ENCODE measurements at regions not wholly inside any gene's neighbourhood (a gene's known extent, or its start where the extent isn't known, plus 50 kb on each side); places are given as distances from the start of the nearest gene placed in this dataset.
"Not testable (repeated sequence)": the region's sequence is repeated elsewhere in the genome, so short reads cannot be mapped to it uniquely, and the experiment has no call there.

- not testable (repeated sequence) for ATAC-seq; H3K4me3 Mint-ChIP-seq; DNase-seq (ENCODE audit: low spot score in 2 of 2); H3K4me1 Mint-ChIP-seq; H3K27ac Mint-ChIP-seq; H3K9me3 Mint-ChIP-seq; H3K36me3 Mint-ChIP-seq
These were observed 846.4 kb downstream of the RPIA start for GRCh38 chr2:89537862-89538261.

DNA sequence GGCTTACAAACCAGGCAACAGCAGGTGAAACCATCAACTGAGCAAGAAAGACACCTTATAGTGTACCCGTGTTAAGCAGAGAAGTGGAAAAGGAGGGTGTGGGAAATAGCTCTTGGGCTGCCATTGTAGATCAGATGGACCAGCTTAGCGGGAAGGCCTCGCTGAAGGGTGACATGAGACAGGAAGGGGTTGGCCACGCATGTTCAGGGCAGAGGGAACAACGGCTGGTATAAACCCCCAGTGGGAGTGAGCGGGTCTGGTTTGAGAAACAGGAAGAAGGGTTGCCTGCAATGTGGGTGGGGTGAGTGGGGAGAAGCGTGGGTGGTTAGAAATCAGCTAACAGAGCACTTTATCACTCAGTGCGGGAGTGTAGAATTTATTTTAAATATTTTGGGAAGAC, 852.6 kb downstream of the RPIA start:
- H3K4me3 Mint-ChIP-seq; DNase-seq (ENCODE audit: low spot score in 2 of 2); H3K4me1 Mint-ChIP-seq; H3K36me3 Mint-ChIP-seq; H3K9me3 Mint-ChIP-seq; ATAC-seq; H3K27ac Mint-ChIP-seq: not testable (repeated sequence)

DNA sequence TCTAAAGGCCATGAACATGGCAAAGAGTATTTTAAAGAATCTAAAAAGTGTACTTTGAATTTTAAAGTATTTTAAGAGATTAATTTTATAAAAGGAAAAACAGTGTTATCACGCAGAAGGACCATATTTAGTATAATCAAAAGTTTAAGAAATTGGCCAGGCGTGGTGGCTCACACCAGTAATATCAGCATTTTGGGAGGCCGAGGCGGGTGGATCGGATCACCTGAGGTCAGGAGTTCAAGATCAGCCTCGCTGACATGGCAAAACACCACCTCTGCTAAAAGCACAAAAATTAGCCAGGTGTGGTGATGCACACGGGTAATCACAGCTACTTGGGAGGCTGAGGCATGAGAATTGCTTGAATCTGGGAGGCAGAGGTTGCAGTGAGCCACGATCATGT, 887.7 kb downstream of the RPIA start:
- H3K4me3 Mint-ChIP-seq; H3K27ac Mint-ChIP-seq; H3K4me1 Mint-ChIP-seq; H3K9me3 Mint-ChIP-seq; ATAC-seq; DNase-seq (ENCODE audit: low spot score in 2 of 2); H3K36me3 Mint-ChIP-seq: not testable (repeated sequence)

DNA sequence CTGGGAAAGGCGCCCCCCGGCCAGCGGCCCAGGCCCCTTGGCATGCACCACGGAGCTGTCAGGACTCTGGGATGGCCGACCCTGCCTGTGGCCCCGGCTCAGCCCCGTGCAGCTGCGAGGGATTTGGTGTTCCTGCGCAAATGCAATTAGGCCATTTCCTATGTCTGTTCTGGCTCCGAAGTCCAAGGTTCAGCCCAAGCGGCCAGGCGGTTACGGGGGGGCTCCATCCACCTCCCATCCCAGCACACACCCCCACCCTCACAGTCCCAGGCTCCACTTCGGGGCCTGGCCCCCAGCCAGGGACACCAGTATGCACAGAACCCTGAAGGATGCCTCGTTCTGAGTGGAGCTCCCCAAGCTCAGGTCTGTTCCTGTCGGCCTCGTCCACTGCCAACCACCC, 891.3 kb downstream of the RPIA start:
- not testable (repeated sequence) for H3K4me1 Mint-ChIP-seq, ATAC-seq

DNA sequence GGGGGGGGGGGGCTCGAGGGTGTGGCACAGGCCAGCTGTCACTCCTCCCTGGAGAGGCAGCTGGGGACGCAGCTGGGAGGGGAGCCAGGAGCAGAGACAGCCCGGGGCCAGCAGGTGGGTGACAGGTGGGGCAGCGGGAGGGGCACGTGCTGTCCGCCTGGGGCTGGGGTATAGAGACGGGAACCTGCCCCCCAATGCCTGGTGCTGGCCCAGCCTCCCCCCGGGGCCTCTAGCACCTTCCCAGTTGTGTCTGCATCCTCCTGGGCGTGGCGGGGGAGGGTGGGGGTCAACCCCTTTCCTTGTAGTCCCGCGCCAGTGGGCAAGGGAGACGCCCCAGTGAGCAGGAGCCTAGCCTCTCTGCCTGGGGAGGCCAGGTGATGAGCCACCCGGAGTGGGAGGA, 892.6 kb downstream of the RPIA start:
- H3K36me3 Mint-ChIP-seq, ATAC-seq, H3K4me1 Mint-ChIP-seq: not testable (repeated sequence)

More for the DNA sequence above, 891.3 kb downstream of the RPIA start:
- not testable (repeated sequence) for H3K27ac Mint-ChIP-seq; H3K9me3 Mint-ChIP-seq; H3K4me3 Mint-ChIP-seq; DNase-seq (ENCODE audit: low spot score in 2 of 2); H3K36me3 Mint-ChIP-seq

DNA sequence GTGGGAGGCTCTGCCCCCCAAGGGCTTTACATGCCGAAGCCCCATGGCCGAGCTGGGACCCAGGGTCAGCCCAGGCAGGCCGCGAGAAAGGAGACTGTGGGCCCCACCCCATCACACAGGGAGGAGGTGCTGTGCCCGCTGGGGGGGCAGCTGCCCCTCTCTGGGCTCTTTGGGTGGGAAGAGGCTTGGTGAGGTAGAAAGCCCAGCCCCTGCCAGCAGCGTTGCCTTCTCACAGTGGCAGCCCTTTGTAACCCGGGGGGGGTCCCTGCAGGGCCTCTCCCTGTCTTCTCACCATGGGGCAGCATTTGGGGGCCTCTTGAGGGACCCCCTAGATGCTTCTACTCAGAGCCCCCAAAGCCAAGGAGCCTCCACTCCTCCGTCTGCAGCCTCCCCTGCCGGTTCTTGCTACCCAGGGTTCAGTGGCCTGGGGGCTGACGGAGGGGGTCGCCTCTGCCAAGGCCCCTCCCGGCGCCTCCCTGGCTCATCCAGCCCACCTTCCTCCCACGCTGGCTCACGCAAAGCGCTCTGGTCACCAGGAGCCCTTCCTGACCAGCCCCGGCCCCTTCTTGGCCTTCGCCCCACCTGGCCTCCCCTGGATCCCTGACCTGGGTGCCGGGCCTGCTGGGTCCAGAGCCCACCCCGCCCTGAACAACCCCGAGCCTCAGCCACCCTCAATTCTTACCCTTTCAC, 893.5 kb downstream of the RPIA start:
- not testable (repeated sequence) for ATAC-seq; H3K27ac Mint-ChIP-seq; H3K36me3 Mint-ChIP-seq; H3K9me3 Mint-ChIP-seq; DNase-seq (ENCODE audit: low spot score in 2 of 2); H3K4me1 Mint-ChIP-seq
- peak overlapping the region; percentile 34 for H3K4me3 Mint-ChIP-seq

More for the DNA sequence above, 892.6 kb downstream of the RPIA start:
- not testable (repeated sequence) for H3K27ac Mint-ChIP-seq; DNase-seq (ENCODE audit: low spot score in 2 of 2); H3K9me3 Mint-ChIP-seq; H3K4me3 Mint-ChIP-seq

GRCh38 chr2:89585558-89585920, 894.1 kb downstream of the RPIA start:
- peak overlapping the region; percentile 34 for H3K4me3 Mint-ChIP-seq
- peak; percentile 67 for ATAC-seq
- not testable (repeated sequence) for DNase-seq (ENCODE audit: low spot score in 2 of 2); H3K9me3 Mint-ChIP-seq; H3K4me1 Mint-ChIP-seq; H3K27ac Mint-ChIP-seq; H3K36me3 Mint-ChIP-seq

- H3K36me3 Mint-ChIP-seq; H3K4me1 Mint-ChIP-seq; DNase-seq (ENCODE audit: low spot score in 2 of 2); H3K4me3 Mint-ChIP-seq; ATAC-seq; H3K27ac Mint-ChIP-seq; H3K9me3 Mint-ChIP-seq: not testable (repeated sequence)
These were observed 908.4 kb downstream of the RPIA start for GRCh38 chr2:89599843-89600242.

- not testable (repeated sequence) for H3K4me1 Mint-ChIP-seq; H3K4me3 Mint-ChIP-seq; ATAC-seq; DNase-seq (ENCODE audit: low spot score in 2 of 2); H3K27ac Mint-ChIP-seq; H3K36me3 Mint-ChIP-seq; H3K9me3 Mint-ChIP-seq
These were observed 915.0 kb downstream of the RPIA start for GRCh38 chr2:89606514-89606913.

- not testable (repeated sequence) for H3K4me1 Mint-ChIP-seq; H3K27ac Mint-ChIP-seq; H3K4me3 Mint-ChIP-seq; H3K36me3 Mint-ChIP-seq; DNase-seq (ENCODE audit: low spot score in 2 of 2); H3K9me3 Mint-ChIP-seq; ATAC-seq
These were observed 918.9 kb downstream of the RPIA start for GRCh38 chr2:89610207-89610926.

DNA sequence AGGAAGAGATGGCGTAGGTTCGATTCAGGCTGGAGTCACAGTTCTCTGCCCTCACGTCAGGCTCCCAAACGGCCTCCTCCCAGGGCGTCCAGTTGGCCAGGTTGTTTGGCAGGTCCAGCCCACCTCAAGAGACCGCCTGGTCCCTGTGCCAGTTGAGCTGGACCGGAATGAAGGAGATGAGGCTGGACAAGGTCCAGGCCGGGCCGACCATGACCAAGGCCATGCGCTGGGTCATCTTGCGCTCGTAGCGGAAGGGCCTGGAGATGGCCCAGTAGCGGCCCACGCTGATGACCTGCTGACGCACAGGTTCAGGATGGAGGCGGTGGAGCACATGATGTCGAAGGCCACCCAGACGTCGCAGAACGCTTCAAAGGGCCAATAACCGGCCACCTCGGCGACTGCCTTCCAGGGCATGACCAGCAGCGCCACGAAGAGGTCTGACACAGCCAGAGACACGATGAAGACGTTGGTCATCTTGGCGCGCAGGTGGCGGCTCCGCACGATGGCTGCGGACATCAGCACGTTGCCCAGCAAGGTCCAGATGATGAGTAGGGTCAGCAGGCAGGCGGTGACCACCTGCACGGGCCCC, 919.5 kb downstream of the RPIA start:
- not testable (repeated sequence) for H3K27ac Mint-ChIP-seq; DNase-seq (ENCODE audit: low spot score in 2 of 2); H3K9me3 Mint-ChIP-seq; H3K4me3 Mint-ChIP-seq; H3K4me1 Mint-ChIP-seq; ATAC-seq; H3K36me3 Mint-ChIP-seq

- not testable (repeated sequence) for DNase-seq (ENCODE audit: low spot score in 2 of 2); H3K36me3 Mint-ChIP-seq; H3K4me1 Mint-ChIP-seq; H3K27ac Mint-ChIP-seq; H3K4me3 Mint-ChIP-seq; ATAC-seq; H3K9me3 Mint-ChIP-seq
These were observed 920.2 kb downstream of the RPIA start for GRCh38 chr2:89611710-89612109.

GRCh38 chr2:89649268-89649667, 957.8 kb downstream of the RPIA start:
- not testable (repeated sequence) for H3K36me3 Mint-ChIP-seq

DNA sequence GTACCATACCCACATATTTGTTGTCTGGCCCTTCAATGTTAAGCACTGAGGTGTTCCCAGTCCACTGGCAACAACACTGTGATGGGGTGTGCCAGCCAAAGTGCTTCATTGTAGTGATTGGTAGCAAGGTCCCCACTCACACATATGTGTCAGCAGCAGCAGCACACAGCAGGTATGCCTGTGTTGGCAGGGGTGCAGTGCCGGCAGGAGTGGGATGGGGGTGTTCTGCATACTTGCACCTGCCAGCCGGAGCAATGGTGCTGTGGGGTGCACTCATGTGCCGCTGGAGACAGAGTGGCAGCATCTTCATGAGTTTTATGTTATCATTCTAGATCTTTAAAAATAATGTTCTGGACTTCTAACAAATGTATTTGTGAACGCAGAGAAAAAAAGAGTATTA, 987.8 kb downstream of the RPIA start:
- H3K4me3 Mint-ChIP-seq; H3K4me1 Mint-ChIP-seq; H3K27ac Mint-ChIP-seq; ATAC-seq; DNase-seq (ENCODE audit: low spot score in 2 of 2); H3K36me3 Mint-ChIP-seq: not testable (repeated sequence)
- H3K9me3 Mint-ChIP-seq, result peaks cover 17% of the 10 kb centered on the region

More at GRCh38 chr2:89649268-89649667, 957.8 kb downstream of the RPIA start:
- not testable (repeated sequence) for ATAC-seq; H3K4me3 Mint-ChIP-seq; H3K9me3 Mint-ChIP-seq; DNase-seq (ENCODE audit: low spot score in 2 of 2); H3K4me1 Mint-ChIP-seq; H3K27ac Mint-ChIP-seq

All from stimulated activated effector memory CD8-positive, alpha-beta T cell treated with anti-CD3 and anti-CD28 coated beads, Interleukin-12 subunit alpha, Interleukin-12 subunit beta, amount 100 ng/mL, for 72 hours (primary cell).